ENCODE measurements at regions not wholly inside any gene's neighbourhood (a gene's known extent, or its start where the extent isn't known, plus 50 kb on each side); places are given as distances from the start of the nearest gene placed in this dataset.

DNA sequence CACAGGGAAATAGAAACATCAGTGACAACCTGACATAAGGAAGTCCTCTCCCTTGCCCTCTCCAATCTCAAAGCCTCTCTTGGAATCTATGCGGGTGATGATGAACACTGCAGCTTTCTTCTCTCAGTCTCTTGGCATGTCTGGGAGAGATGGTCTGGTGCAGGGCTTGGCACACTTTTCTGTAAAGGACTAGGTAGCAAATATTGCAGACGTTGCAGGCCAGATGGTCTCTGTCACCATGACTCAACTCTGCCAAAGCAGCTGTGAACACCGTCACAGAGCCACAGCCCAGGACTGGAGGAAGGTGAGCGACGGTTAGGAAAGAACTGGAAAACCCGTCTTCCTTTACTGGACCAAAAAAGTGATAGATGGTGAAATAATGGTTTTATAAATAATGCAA, 591.0 kb upstream of the TMEM132C start:
- intact Hi-C loops (cut with DNase I): no loop called here
- H3K4me3 ChIP-seq: no peak overlapping the region
- no peak for TF ChIP-seq POLR2A (IDR thresholded peaks at IDR 0.05)
- TF ChIP-seq, protein P1, sequence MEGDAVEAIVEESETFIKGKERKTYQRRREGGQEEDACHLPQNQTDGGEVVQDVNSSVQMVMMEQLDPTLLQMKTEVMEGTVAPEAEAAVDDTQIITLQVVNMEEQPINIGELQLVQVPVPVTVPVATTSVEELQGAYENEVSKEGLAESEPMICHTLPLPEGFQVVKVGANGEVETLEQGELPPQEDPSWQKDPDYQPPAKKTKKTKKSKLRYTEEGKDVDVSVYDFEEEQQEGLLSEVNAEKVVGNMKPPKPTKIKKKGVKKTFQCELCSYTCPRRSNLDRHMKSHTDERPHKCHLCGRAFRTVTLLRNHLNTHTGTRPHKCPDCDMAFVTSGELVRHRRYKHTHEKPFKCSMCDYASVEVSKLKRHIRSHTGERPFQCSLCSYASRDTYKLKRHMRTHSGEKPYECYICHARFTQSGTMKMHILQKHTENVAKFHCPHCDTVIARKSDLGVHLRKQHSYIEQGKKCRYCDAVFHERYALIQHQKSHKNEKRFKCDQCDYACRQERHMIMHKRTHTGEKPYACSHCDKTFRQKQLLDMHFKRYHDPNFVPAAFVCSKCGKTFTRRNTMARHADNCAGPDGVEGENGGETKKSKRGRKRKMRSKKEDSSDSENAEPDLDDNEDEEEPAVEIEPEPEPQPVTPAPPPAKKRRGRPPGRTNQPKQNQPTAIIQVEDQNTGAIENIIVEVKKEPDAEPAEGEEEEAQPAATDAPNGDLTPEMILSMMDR (IDR thresholded peaks at IDR 0.05): no peak

DNA sequence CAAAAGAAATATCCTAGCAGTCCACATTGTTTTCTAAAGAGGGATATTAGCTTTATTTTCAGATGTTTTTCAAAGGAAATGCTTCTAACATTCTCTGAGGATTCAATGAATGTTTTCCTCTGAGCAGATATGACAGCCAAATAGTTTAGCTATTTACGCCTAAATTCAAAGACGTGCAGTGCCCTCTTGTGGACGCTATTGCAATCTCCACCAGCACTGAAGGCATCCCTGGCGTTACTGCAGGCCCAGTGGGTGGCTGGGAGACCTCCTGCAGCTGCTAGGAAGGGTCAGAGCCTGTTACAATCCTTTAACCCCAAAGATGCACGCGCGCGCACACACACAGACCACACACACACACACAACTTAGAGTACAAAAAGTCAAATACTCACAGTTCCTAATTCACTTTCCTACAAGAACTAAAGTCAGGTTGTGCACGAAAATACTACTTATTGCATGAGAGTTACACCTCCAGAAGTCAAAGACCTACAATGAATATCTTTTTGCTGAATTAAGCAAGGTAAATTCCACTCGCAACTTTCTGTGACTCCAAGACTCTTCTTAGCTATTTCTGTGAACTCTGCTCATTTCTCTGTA, 589.3 kb upstream of the TMEM132C start:
- TF ChIP-seq, protein P1 (IDR thresholded peaks at IDR 0.05): peak; percentile 23 to 62 (median 56)
- no peak for TF ChIP-seq POLR2A (IDR thresholded peaks at IDR 0.05)
- Histone ChIP-seq H3K27me3 (no peaks in the 10 kb centered on the region), H3K36me3 (no peaks in the 10 kb centered on the region), H3K27ac (no peak overlapping the region), H3K9me3 (no peaks in the 10 kb centered on the region), H3K4me3 (no peak overlapping the region), H3K4me1 (no peaks in the 10 kb centered on the region)
- DNase-seq: no peak
- intact Hi-C loops (cut with DNase I): no loop called here
- 21 to 32% methylated on average over 10 of the region's 10 CpGs for WGBS, 2 donors

More for the DNA sequence above, 591.0 kb upstream of the TMEM132C start:
- H3K4me1 ChIP-seq: no peaks in the 10 kb centered on the region
- no peaks in the 10 kb centered on the region for H3K27me3 ChIP-seq
- no peak overlapping the region for H3K27ac ChIP-seq
- H3K9me3 ChIP-seq: no peaks in the 10 kb centered on the region
- no peaks in the 10 kb centered on the region for H3K36me3 ChIP-seq
- DNase-seq: no peak
- WGBS, 2 donors: 75 to 76% methylated on average over 6 of the region's 6 CpGs

DNA sequence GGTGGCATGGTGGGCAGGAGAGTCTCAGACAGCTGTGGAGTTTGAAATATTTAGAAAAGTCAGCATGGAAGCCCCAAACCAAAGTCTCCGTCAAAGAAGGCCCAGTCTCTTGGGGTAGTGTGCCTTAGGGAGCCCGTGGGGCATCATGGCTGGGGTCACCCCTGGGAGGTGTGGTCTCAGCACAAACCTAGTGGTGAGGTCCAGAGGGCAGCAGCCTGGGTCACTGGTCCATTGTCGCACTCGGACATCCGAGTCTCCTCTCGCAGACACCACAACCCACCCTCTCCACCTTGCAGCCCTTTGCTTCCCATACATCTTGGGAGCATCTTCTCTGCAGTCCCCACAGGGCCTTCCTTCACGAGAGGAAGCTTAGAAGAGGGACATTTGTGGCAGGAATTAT, 588.0 kb upstream of the TMEM132C start:
- Histone ChIP-seq H3K9me3 (no peaks in the 10 kb centered on the region), H3K27ac (no peak overlapping the region), H3K27me3 (no peaks in the 10 kb centered on the region), H3K4me3 (no peak overlapping the region), H3K4me1 (no peaks in the 10 kb centered on the region), H3K36me3 (no peaks in the 10 kb centered on the region)
- intact Hi-C loops (cut with DNase I): no loop called here
- TF ChIP-seq POLR2A (IDR thresholded peaks at IDR 0.05): no peak
- TF ChIP-seq, protein P1 (IDR thresholded peaks at IDR 0.05): no peak
- 77 to 81% methylated on average over 7 of the region's 7 CpGs for WGBS, 2 donors
- no peak for DNase-seq

DNA sequence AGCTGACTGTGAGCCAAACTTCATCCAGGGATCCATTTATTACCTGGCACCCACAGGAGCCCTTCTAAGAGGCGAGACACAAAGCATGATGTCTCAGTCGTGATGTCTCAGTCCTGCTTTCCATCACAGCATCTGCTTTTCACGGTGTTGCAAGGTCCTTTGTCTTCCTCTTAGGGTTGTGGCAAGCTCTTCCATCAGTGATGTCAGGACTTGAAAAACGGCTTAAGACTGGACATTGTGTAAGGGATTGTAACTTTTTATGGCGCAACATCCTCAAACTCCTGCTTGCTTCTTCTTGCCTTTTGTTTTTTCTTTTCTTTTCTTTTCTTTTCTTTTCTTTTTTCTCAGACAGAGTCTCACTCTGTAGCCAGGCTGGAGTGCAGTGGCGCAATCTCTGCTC, 586.5 kb upstream of the TMEM132C start:
- Histone ChIP-seq H3K9me3 (no peaks in the 10 kb centered on the region), H3K27ac (no peak overlapping the region), H3K4me3 (no peak overlapping the region), H3K4me1 (no peaks in the 10 kb centered on the region), H3K36me3 (no peaks in the 10 kb centered on the region), H3K27me3 (no peaks in the 10 kb centered on the region)
- 40 to 55% methylated on average over 6 of the region's 6 CpGs for WGBS, 2 donors
- TF ChIP-seq, protein P1 (IDR thresholded peaks at IDR 0.05): no peak
- TF ChIP-seq POLR2A (IDR thresholded peaks at IDR 0.05): no peak
- intact Hi-C loops (cut with DNase I): no loop called here
- no peak for DNase-seq

DNA sequence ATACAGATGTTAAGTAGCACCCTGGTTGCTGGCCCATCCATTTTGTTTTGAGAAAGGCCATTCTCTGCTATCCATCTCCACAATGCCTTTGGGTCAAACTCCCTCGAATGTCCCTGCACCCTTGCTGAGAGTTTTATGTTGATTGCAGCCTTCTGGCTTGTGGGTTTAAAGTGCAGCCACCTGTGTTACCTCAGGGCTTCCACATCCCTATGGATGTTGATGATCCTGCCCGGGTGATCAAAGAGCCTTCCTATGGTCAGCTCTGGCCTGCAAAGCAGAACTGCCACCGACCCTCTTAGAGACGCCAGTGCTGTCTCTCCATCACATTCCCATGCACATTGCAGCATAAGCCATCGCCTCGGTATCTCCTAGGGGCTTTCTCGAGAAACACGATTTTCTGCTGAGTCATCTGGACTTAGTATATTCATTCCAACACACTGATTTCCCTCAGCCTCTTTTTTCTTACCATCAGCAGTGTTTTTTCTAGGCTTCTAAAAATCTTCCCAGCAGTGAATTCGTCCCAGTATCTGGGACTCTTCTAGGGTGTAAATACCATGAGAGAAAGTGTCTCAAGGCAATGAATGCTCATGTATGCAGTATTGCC, 585.7 kb upstream of the TMEM132C start:
- Histone ChIP-seq H3K27me3 (no peaks in the 10 kb centered on the region), H3K4me3 (no peak overlapping the region), H3K9me3 (no peaks in the 10 kb centered on the region), H3K4me1 (no peaks in the 10 kb centered on the region), H3K36me3 (no peaks in the 10 kb centered on the region), H3K27ac (no peak overlapping the region)
- intact Hi-C loops (cut with DNase I): no loop called here
- WGBS, 2 donors: 72 to 73% methylated on average over 9 of the region's 9 CpGs
- DNase-seq: no peak
- no peak for TF ChIP-seq POLR2A (IDR thresholded peaks at IDR 0.05)
- TF ChIP-seq, protein P1 (IDR thresholded peaks at IDR 0.05): no peak
